Spleen (tissue), 11 donors: ENCODE measurements at regions not wholly inside any gene's neighbourhood (a gene's known extent, or its start where the extent isn't known, plus 50 kb on each side); places are given as distances from the start of the nearest gene placed in this dataset.

Experiments
- DNase-seq: peaks from one replicate; pipeline ENCODE4 v3.0.0-alpha.2; 2020
- H3K27ac ChIP-seq, 8 donors: fragments of 200-600 bp; sonication (generic) in 7 of 8; 1 replicate in 4 of 8; 2 replicates in 4 of 8; pipeline versions ENCODE4 v1.5.0 to v1.8.0; 2016 to 2021; ENCODE audit warnings: inconsistent platforms in 4 of 8, mild to moderate bottlenecking in 4 of 8, moderate library complexity in 1 of 8
- H3K27me3 ChIP-seq, 7 donors: fragments of 200-600 bp; sonication (generic) in 6 of 7; replicated peaks in 1 of 7; 1 replicate in 4 of 7; 2 replicates in 3 of 7; pipeline versions ENCODE4 v1.5.0 to v1.8.0; 2016 to 2021; ENCODE audit warnings: inconsistent platforms in 3 of 7, mild to moderate bottlenecking in 1 of 7
- H3K36me3 ChIP-seq, 6 donors: fragments of 200-600 bp; sonication (generic) in 5 of 6; 1 replicate in 4 of 6; 2 replicates in 2 of 6; pipeline versions ENCODE4 v1.5.0 to v1.8.0; 2016 to 2021; ENCODE audit warnings: inconsistent platforms in 2 of 6
- H3K4me1 ChIP-seq, 6 donors: fragments of 200-600 bp; sonication (generic) in 5 of 6; 1 replicate in 3 of 6; 2 replicates in 3 of 6; pipeline versions ENCODE4 v1.5.0 to v1.8.0; 2016 to 2021; ENCODE audit warnings: inconsistent platforms in 3 of 6
- H3K4me3 ChIP-seq, 8 donors: fragments of 200-600 bp; sonication (generic) in 7 of 8; 1 replicate in 4 of 8; 2 replicates in 4 of 8; pipeline versions ENCODE4 v1.5.0 to v1.8.0; 2016 to 2021; ENCODE audit warnings: inconsistent platforms in 4 of 8, mild to moderate bottlenecking in 4 of 8, moderate library complexity in 2 of 8
- H3K9me3 ChIP-seq, 8 donors: fragments of 200-600 bp; sonication (generic) in 7 of 8; 1 replicate in 4 of 8; 2 replicates in 4 of 8; pipeline versions ENCODE4 v1.5.0 to v1.8.0; 2016 to 2021; ENCODE audit warnings: inconsistent platforms in 4 of 8
- POLR2A ChIP-seq, 3 donors: fragments of 450-650 bp; IDR thresholded peaks; one replicate each; pipeline ENCODE4 v1.5.1; 2017; ENCODE audit warnings: antibody characterized with exemption in 3 of 3, mild to moderate bottlenecking in 1 of 3
- POLR2AphosphoS5 ChIP-seq, 3 donors: sonication (generic); formaldehyde crosslinking; IDR thresholded peaks; one replicate each; pipeline ENCODE4 v1.5.1; 2017; ENCODE audit warnings: antibody characterized with exemption in 3 of 3
- WGBS, 5 donors: extraction: QIAGEN DNeasy Blood & Tissue Kit in 3 of 5; methylation state at CpG; one replicate each; pipeline versions ENCODE4 v1.1.5 to v1.1.7; 2013 to 2018; 5-methylcytosine and 5-hydroxymethylcytosine counted together
- intact Hi-C: fragments of 100-400 bp; cut with DNase I; formaldehyde crosslinking; loops from one replicate; pipeline ENCODE4 v1.15.0; 2023; ENCODE audit warnings: low total_unique reads
- TF ChIP-seq, protein P1 (sequence below), 11 experiments: fragments of 200-600 bp in 7 of 11; fragments of 450-650 bp in 4 of 11; sonication (generic) in 4 of 11; IDR thresholded peaks in 8 of 11; conservative IDR thresholded peaks in 3 of 11; 1 replicate in 7 of 11; 2 replicates in 4 of 11; pipeline versions ENCODE4 v1.4.0 to v1.8.0; 2016 to 2021; ENCODE audit warnings: antibody characterized with exemption in 11 of 11, inconsistent platforms in 4 of 11, mild to moderate bottlenecking in 1 of 11
- donor health status: healthy with polysubstance abuse.
- donor health status: DM: no; HTN: no; CAD: no; lungs with moderate emphysema.
- donor health status: DM: no; HTN: no; CAD: no.
- donor health status: Bipolar disorder and iron deficiency.
- donor health status: healthy.
- donor health status: DM: no; HTN: no; CAD: no.
- donor health status: DM: yes; HTN: yes; CAD: no.

DNA sequence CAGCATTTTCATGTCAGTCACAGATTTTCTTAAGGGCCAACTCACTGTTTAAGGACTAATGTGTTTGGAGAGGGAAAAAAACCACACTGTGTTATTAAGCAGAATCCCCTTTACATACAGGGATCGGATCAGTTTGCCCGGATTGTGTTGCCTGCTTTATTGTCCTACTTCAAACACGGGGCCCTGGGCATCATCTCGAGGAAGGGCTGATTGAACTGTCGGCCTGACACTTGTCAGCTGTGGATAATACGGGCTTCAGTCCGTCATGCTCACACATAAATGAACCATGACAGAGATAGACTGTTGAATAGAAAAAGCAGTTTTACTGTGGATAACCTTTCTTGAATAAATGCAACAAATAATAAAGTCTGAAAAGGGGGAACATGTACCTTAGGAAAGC, 325.0 kb downstream of the ZSWIM6 start:
- Histone ChIP-seq H3K27me3 (peaks cover 0 to 3% (median 0%) of the 10 kb centered on the region in 7 donors), H3K4me1 (peaks cover 0 to 7% (median 0%) of the 10 kb centered on the region in 6 donors), H3K4me3 (no peak overlapping the region), H3K27ac (no peak overlapping the region), H3K36me3 (no peaks in the 10 kb centered on the region), H3K9me3 (no peaks in the 10 kb centered on the region)
- TF ChIP-seq POLR2AphosphoS5 (IDR thresholded peaks at IDR 0.05) (no peak), POLR2A (IDR thresholded peaks at IDR 0.05) (no peak)
- TF ChIP-seq, protein P1, sequence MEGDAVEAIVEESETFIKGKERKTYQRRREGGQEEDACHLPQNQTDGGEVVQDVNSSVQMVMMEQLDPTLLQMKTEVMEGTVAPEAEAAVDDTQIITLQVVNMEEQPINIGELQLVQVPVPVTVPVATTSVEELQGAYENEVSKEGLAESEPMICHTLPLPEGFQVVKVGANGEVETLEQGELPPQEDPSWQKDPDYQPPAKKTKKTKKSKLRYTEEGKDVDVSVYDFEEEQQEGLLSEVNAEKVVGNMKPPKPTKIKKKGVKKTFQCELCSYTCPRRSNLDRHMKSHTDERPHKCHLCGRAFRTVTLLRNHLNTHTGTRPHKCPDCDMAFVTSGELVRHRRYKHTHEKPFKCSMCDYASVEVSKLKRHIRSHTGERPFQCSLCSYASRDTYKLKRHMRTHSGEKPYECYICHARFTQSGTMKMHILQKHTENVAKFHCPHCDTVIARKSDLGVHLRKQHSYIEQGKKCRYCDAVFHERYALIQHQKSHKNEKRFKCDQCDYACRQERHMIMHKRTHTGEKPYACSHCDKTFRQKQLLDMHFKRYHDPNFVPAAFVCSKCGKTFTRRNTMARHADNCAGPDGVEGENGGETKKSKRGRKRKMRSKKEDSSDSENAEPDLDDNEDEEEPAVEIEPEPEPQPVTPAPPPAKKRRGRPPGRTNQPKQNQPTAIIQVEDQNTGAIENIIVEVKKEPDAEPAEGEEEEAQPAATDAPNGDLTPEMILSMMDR (IDR thresholded peaks at IDR 0.05 in 8 of 11, conservative IDR thresholded peaks at IDR 0.05 in 3 of 11): no peak
- intact Hi-C loops: loop anchor here (10.0 kb wide), 2 partner anchors 482 to 602 kb away; no protein-coding TSS in a partner anchor
- DNase-seq: no peak
- WGBS, 5 donors: 82 to 96% (median 91%) methylated on average over 7 of the region's 7 CpGs

DNA sequence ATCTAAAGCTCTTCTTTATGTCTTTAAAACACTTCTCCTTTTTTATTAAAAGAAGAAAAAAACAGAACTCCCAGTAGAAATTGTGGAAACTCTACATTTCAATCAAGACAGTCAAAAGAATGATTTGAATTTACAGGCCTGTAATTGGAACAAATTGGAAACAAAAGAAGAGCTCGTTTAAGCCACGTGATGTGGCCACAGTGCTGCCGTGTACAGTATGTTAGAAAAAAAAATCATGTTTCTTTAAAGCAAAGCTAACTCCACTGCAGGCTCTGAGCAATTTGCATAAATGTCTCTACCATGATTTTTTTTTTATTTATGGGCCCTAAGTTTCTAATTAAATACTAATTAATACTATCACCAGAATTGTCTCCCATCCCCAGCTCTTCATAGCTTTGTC, 325.6 kb downstream of the ZSWIM6 start:
- no peak overlapping the region for H3K4me3 ChIP-seq
- peaks cover 0 to 7% (median 0%) of the 10 kb centered on the region in 7 donors for H3K27me3 ChIP-seq
- intact Hi-C loops: loop anchor here (10.0 kb wide), 2 partner anchors 483 to 603 kb away; no protein-coding TSS in a partner anchor
- 50 to 88% (median 70%) methylated on average over 3 of the region's 3 CpGs for WGBS, 5 donors
- H3K4me1 ChIP-seq: peaks cover 0 to 7% (median 0%) of the 10 kb centered on the region in 6 donors
- H3K9me3 ChIP-seq: no peaks in the 10 kb centered on the region
- no peak for DNase-seq
- TF ChIP-seq POLR2A (IDR thresholded peaks at IDR 0.05) (no peak), POLR2AphosphoS5 (IDR thresholded peaks at IDR 0.05) (no peak)
- TF ChIP-seq, protein P1 (IDR thresholded peaks at IDR 0.05 in 8 of 11, conservative IDR thresholded peaks at IDR 0.05 in 3 of 11): no peak
- no peaks in the 10 kb centered on the region for H3K36me3 ChIP-seq
- H3K27ac ChIP-seq: no peak overlapping the region

DNA sequence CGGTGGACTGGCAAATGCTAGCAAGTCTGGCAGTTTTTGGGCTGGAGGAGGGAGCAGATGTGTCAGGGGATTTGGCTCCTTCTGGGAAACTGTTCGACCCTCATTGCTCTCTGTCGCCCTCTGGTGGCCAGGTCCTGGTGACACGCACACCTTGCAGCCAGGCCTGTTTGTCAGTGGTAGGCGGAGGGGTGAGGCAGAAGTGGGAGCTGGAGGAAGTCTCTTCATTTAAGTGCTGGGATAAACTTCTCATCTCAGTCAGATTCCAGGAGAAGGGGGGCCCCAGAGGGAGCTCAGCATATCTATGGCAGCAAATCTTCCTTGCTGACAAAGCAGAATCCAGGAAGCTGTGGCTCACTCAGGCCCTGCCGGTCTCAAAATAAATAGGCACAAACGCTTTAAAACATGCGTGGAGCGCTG, 326.5 kb downstream of the ZSWIM6 start:
- no peak overlapping the region for H3K4me3 ChIP-seq
- no peaks in the 10 kb centered on the region for H3K36me3 ChIP-seq
- DNase-seq: peak; percentile 94
- intact Hi-C loops: loop anchor here (10.0 kb wide), 2 partner anchors 484 to 604 kb away; no protein-coding TSS in a partner anchor
- no peaks in the 10 kb centered on the region for H3K9me3 ChIP-seq
- peaks cover 0 to 7% (median 0%) of the 10 kb centered on the region in 7 donors for H3K27me3 ChIP-seq
- TF ChIP-seq POLR2A (IDR thresholded peaks at IDR 0.05) (no peak), POLR2AphosphoS5 (IDR thresholded peaks at IDR 0.05) (peak in 2 of 3 donors; percentile 49 to 54)
- TF ChIP-seq, protein P1 (IDR thresholded peaks at IDR 0.05 in 8 of 11, conservative IDR thresholded peaks at IDR 0.05 in 3 of 11): peak; percentile 62 to 94 (median 89)
- 38 to 44% (median 40%) methylated on average over 9 of the region's 9 CpGs for WGBS, 5 donors
- H3K4me1 ChIP-seq: peaks cover 0 to 7% (median 0%) of the 10 kb centered on the region in 6 donors
- no peak overlapping the region for H3K27ac ChIP-seq

DNA sequence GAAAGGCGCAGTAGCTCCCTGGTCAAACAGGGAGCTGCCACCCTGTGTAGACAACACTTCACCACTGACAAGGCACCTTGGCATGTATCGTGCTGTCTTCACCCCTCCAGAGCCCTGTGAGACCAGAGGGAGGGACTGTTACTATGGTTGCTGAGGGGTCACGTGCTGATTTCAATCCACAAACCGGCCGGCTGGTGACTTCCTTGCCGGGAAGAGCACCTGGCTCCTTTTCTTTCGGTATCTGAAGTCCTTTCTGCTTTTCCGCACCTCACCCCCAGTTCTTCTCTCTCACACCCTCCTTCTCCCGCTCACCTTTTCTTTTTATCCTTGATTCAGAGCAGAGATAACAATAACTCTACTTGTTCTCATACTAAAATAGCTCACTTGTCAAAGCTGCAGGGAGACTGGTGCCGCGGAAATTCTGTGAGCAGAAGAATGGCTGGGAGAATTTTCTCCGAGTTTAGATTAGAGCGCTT, 327.2 kb downstream of the ZSWIM6 start:
- Histone ChIP-seq H3K27me3 (peaks cover 0 to 7% (median 0%) of the 10 kb centered on the region in 7 donors), H3K36me3 (no peaks in the 10 kb centered on the region), H3K27ac (no peak overlapping the region), H3K4me3 (no peak overlapping the region), H3K9me3 (no peaks in the 10 kb centered on the region), H3K4me1 (peaks cover 0 to 7% (median 0%) of the 10 kb centered on the region in 6 donors)
- no peak for TF ChIP-seq POLR2AphosphoS5 (IDR thresholded peaks at IDR 0.05)
- no peak for DNase-seq
- intact Hi-C loops: loop anchor here (10.0 kb wide), 2 partner anchors 484 to 604 kb away; no protein-coding TSS in a partner anchor
- 86 to 94% (median 89%) methylated on average over 13 of the region's 13 CpGs for WGBS, 5 donors
